ENCODE measurements at regions not wholly inside any gene's neighbourhood (a gene's known extent, or its start where the extent isn't known, plus 50 kb on each side); places are given as distances from the start of the nearest gene placed in this dataset.

DNA sequence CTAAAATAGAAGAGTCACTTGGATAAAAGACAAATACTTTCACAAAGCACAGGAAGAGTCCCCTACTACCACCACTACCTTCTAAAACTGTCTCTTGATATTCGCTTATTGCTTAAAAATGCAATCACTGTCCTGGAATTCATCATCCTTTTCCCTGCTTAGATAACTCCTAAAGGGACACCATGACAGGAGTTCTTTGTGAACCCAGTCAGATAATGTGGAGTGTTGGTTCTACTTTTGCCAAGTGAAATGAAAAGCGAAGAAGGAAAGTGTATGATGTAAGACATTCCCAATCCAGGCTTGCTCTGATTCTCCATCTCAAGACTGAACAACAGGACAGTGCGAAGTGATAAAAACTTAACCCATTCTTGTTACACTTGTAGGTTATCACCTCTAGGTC, 103.0 kb downstream of the MTERF1 start:
- no peak for TF ChIP-seq POLR2AphosphoS5 (IDR thresholded peaks at IDR 0.05)
- TF ChIP-seq, protein P1, sequence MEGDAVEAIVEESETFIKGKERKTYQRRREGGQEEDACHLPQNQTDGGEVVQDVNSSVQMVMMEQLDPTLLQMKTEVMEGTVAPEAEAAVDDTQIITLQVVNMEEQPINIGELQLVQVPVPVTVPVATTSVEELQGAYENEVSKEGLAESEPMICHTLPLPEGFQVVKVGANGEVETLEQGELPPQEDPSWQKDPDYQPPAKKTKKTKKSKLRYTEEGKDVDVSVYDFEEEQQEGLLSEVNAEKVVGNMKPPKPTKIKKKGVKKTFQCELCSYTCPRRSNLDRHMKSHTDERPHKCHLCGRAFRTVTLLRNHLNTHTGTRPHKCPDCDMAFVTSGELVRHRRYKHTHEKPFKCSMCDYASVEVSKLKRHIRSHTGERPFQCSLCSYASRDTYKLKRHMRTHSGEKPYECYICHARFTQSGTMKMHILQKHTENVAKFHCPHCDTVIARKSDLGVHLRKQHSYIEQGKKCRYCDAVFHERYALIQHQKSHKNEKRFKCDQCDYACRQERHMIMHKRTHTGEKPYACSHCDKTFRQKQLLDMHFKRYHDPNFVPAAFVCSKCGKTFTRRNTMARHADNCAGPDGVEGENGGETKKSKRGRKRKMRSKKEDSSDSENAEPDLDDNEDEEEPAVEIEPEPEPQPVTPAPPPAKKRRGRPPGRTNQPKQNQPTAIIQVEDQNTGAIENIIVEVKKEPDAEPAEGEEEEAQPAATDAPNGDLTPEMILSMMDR (IDR thresholded peaks at IDR 0.05) = no peak
